SK-N-SH treated with all-trans-retinoic acid at 6 μM for 48 hours (cell line): ENCODE measurements at regions not wholly inside any gene's neighbourhood (a gene's known extent, or its start where the extent isn't known, plus 50 kb on each side); places are given as distances from the start of the nearest gene placed in this dataset.

Experiments
- ARNTL ChIP-seq: fragments of 450-650 bp; formaldehyde crosslinking; IDR thresholded peaks from 2 replicates; pipeline ENCODE4 v1.5.0; 2020; ENCODE audit warnings: low read depth, mild to moderate bottlenecking, moderate library complexity, borderline replicate concordance
- CSRNP3 ChIP-seq: fragments of 250-450 bp; sonication (Bioruptor Pico); IDR thresholded peaks from 2 replicates; pipeline ENCODE4 v1.5.1; 2021; ENCODE audit warnings: mild to moderate bottlenecking, moderate library complexity
- OSR1 ChIP-seq: fragments of 250-450 bp; sonication (Bioruptor Pico); IDR thresholded peaks from 2 replicates; pipeline ENCODE4 v1.8.0; 2022; ENCODE audit warnings: moderate library complexity, mild to moderate bottlenecking, inconsistent platforms
- PATZ1 ChIP-seq: fragments of 250-450 bp; sonication (Bioruptor Pico); IDR thresholded peaks from 2 replicates; pipeline ENCODE4 v1.8.0; 2020; ENCODE audit warnings: mild to moderate bottlenecking, moderate library complexity, borderline replicate concordance
- PPARA ChIP-seq: fragments of 250-450 bp; sonication (Bioruptor Pico); IDR thresholded peaks from 2 replicates; pipeline ENCODE4 v1.5.0; 2020; ENCODE audit warnings: mild to moderate bottlenecking, borderline replicate concordance
- RARB ChIP-seq: fragments of 250-450 bp; sonication (Bioruptor Pico); IDR thresholded peaks from 2 replicates; pipeline ENCODE4 v1.8.0; 2021; ENCODE audit warnings: mild to moderate bottlenecking, moderate library complexity
- SNAI2 ChIP-seq: fragments of 250-450 bp; sonication (Bioruptor Pico); IDR thresholded peaks from 2 replicates; pipeline ENCODE4 v1.5.0; 2020; ENCODE audit warnings: mild to moderate bottlenecking, moderate library complexity
- TSHZ2 ChIP-seq: fragments of 250-450 bp; sonication (Bioruptor Pico); IDR thresholded peaks from 2 replicates; pipeline ENCODE4 v1.5.0; 2020; ENCODE audit warnings: mild to moderate bottlenecking, moderate library complexity
- ZFP3 ChIP-seq: fragments of 250-450 bp; sonication (Bioruptor Pico); IDR thresholded peaks from 2 replicates; pipeline ENCODE4 v1.5.0; 2020; ENCODE audit warnings: mild to moderate bottlenecking, moderate library complexity
- ZFP30 ChIP-seq: fragments of 450-650 bp; formaldehyde crosslinking; IDR thresholded peaks from 2 replicates; pipeline ENCODE4 v1.5.0; 2022; ENCODE audit warnings: mild to moderate bottlenecking, moderate library complexity
- ZNF70 ChIP-seq: fragments of 450-650 bp; formaldehyde crosslinking; IDR thresholded peaks from 2 replicates; pipeline ENCODE4 v1.5.0; 2020; ENCODE audit warnings: mild to moderate bottlenecking, moderate library complexity

- TF ChIP-seq ZFP30 (CRISPR knock-in tag): no peak
- TF ChIP-seq ARNTL: no peak
- no peak for TF ChIP-seq ZNF70
- no peak for TF ChIP-seq PPARA (CRISPR knock-in tag)
- no peak for TF ChIP-seq TSHZ2 (CRISPR knock-in tag)
- no peak for TF ChIP-seq SNAI2
- TF ChIP-seq RARB: no peak
- no peak for TF ChIP-seq ZFP3 (CRISPR knock-in tag)
- no peak for TF ChIP-seq PATZ1 (CRISPR knock-in tag)
- TF ChIP-seq CSRNP3 (CRISPR knock-in tag): no peak
- no peak for TF ChIP-seq OSR1 (CRISPR knock-in tag)
These were observed 430.1 kb upstream of the FRG1 start for GRCh38 chr4:189510601-189511000.
